OCI-LY7 (cell line): ENCODE measurements at regions not wholly inside any gene's neighbourhood (a gene's known extent, or its start where the extent isn't known, plus 50 kb on each side); places are given as distances from the start of the nearest gene placed in this dataset.

Experiments
- BruUV-seq: library from RNA; stranded (reverse); fragments of 400-500 nt; replicated peaks from 2 replicates; lab custom pipeline; 2021; lab: Mats Ljungman, UMichigan
- CTCF ChIA-PET: fragments of 300-600 bp; sonication (Branson Sonifier 250); formaldehyde crosslinking; loops from one replicate; lab custom pipeline; 2022; ENCODE audit warnings: antibody characterized with exemption; ENCODE audit not compliant: unreplicated experiment; lab: Charles Lee
- POLR2A ChIA-PET: fragments of 300-600 bp; sonication (Branson Sonifier 250); formaldehyde crosslinking; loops from one replicate; lab custom pipeline; 2022; ENCODE audit warnings: antibody characterized with exemption; lab: Charles Lee
- DNase-seq: peaks from one replicate; pipeline ENCODE4 v3.0.0-alpha.2; 2015; ENCODE audit warnings: low spot score
- H2AFZ ChIP-seq: fragments of 200-600 bp; sonication (generic), shearing (Covaris generic); 2 replicates; pipeline ENCODE4 v1.6.1; 2014; ENCODE audit warnings: mild to moderate bottlenecking, antibody characterized with exemption, low read length, moderate library complexity
- H3K27ac ChIP-seq: fragments of 200-600 bp; sonication (generic); 2 replicates; pipeline ENCODE4 v1.5.1; 2014; ENCODE audit warnings: mixed run types, low read depth, mild to moderate bottlenecking, moderate library complexity, low read length, inconsistent platforms; ENCODE audit not compliant: poor library complexity, severe bottlenecking
- H3K36me3 ChIP-seq: fragments of 200-600 bp; sonication (generic); 2 replicates; pipeline ENCODE4 v1.6.1; 2014; ENCODE audit warnings: mild to moderate bottlenecking, antibody characterized with exemption, low read length, moderate library complexity, mixed read lengths; ENCODE audit not compliant: insufficient read depth
- H3K4me1 ChIP-seq: fragments of 200-600 bp; sonication (generic); 2 replicates; pipeline ENCODE4 v1.5.1; 2014; ENCODE audit warnings: mild to moderate bottlenecking, low read length; ENCODE audit not compliant: insufficient read depth, poor library complexity, severe bottlenecking
- H3K4me2 ChIP-seq: fragments of 200-600 bp; sonication (generic); 2 replicates; pipeline ENCODE4 v1.6.1; 2014; ENCODE audit warnings: mild to moderate bottlenecking, low read length
- H3K4me3 ChIP-seq: fragments of 200-600 bp; sonication (generic); 2 replicates; pipeline ENCODE4 v1.5.1; 2014; ENCODE audit warnings: mild to moderate bottlenecking, low read depth, low read length; ENCODE audit not compliant: poor library complexity, severe bottlenecking
- H3K79me2 ChIP-seq: fragments of 200-600 bp; sonication (generic); 2 replicates; pipeline ENCODE4 v1.6.1; 2016; ENCODE audit warnings: low read depth, mild to moderate bottlenecking, low read length, moderate library complexity, mixed read lengths; ENCODE audit not compliant: insufficient read depth
- H3K9me2 ChIP-seq: fragments of 200-600 bp; sonication (generic); 2 replicates; pipeline ENCODE4 v1.6.1; 2016; ENCODE audit warnings: mild to moderate bottlenecking, low read length, mixed read lengths; ENCODE audit not compliant: insufficient read depth
- H3K9me3 ChIP-seq: fragments of 200-600 bp; sonication (generic); 2 replicates; pipeline ENCODE4 v1.6.1; 2014; ENCODE audit warnings: mild to moderate bottlenecking, mixed run types, low read length, mixed read lengths
- H4K20me1 ChIP-seq: fragments of 200-600 bp; sonication (generic); 2 replicates; pipeline ENCODE4 v1.6.1; 2014; ENCODE audit warnings: mild to moderate bottlenecking, antibody characterized with exemption, low read length, moderate library complexity, mixed read lengths; ENCODE audit not compliant: insufficient read depth
- EZH2phosphoT487 ChIP-seq: fragments of 200-600 bp; sonication (generic); IDR thresholded peaks from 2 replicates; pipeline ENCODE4 v1.6.1; 2018; ENCODE audit warnings: low read depth, borderline replicate concordance, mild to moderate bottlenecking, mixed run types, antibody characterized with exemption, low read length, moderate library complexity, mixed read lengths
- intact Hi-C: fragments of 100-400 bp; cut with micrococcal nuclease; formaldehyde crosslinking; loops from one replicate; pipeline ENCODE4 v1.10.0; 2022; ENCODE audit not compliant: unreplicated experiment
- TF ChIP-seq, protein P1 (sequence below): fragments of 200-600 bp; sonication (generic); conservative IDR thresholded peaks from 2 replicates; pipeline ENCODE4 v1.5.1; 2014; ENCODE audit warnings: mild to moderate bottlenecking, antibody characterized with exemption, low read length, moderate library complexity, mixed read lengths

DNA sequence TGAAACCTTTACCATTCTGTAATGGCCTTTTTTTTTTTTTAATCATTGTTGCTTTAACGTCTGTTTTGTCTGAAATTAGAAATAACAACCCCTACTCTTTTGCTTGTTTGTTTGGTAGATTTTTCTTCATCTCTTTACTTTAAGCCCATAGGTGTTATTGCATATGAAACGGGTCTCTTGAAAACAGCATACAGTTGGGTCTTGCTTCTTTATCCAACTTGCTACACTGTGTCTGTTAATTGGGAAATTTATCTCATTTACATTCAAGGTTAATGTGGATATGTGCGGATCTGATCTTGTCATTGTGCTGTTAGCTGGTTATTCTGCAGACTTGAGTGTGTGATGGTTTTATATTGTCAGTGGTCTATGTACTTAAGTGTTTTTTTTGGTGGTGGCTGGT is 78.9 kb upstream of the COP1 start:
- Histone ChIP-seq H3K4me1 (no peaks in the 10 kb centered on the region), H4K20me1 (no peaks in the 10 kb centered on the region), H3K4me3 (no peak overlapping the region), H3K79me2 (no peaks in the 10 kb centered on the region), H3K27ac (no peak overlapping the region), H3K36me3 (no peaks in the 10 kb centered on the region), H2AFZ (no peak overlapping the region), H3K9me3 (no peaks in the 10 kb centered on the region), H3K9me2 (no peaks in the 10 kb centered on the region), H3K4me2 (no peak overlapping the region)
- ChIA-PET CTCF (no interaction called here), POLR2A (no interaction called here)
- TF ChIP-seq EZH2phosphoT487 = no peak
- TF ChIP-seq, protein P1, sequence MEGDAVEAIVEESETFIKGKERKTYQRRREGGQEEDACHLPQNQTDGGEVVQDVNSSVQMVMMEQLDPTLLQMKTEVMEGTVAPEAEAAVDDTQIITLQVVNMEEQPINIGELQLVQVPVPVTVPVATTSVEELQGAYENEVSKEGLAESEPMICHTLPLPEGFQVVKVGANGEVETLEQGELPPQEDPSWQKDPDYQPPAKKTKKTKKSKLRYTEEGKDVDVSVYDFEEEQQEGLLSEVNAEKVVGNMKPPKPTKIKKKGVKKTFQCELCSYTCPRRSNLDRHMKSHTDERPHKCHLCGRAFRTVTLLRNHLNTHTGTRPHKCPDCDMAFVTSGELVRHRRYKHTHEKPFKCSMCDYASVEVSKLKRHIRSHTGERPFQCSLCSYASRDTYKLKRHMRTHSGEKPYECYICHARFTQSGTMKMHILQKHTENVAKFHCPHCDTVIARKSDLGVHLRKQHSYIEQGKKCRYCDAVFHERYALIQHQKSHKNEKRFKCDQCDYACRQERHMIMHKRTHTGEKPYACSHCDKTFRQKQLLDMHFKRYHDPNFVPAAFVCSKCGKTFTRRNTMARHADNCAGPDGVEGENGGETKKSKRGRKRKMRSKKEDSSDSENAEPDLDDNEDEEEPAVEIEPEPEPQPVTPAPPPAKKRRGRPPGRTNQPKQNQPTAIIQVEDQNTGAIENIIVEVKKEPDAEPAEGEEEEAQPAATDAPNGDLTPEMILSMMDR = no peak
- no TSS peak for BruUV-seq
- no peak for DNase-seq
- intact Hi-C loops = no loop called here

DNA sequence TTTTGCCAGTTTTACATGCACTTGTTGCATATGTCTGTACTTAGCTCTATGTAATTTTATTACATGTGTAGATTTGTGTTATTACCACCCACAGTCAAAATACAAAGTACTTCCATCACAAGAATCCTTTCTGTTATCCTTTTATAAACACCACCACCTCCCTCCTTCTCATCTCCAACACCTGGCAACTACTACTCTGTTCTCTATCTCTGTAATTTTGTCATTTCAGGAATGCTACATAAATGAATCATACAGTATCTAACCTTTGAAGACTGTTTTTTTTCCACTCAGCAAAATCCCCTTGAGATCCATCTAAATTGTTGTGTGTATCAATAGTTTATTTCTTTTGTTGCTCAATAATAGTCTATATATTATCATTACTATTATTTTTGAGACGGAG is 64.5 kb upstream of the COP1 start:
- Histone ChIP-seq H3K4me2 (no peak overlapping the region), H3K27ac (no peak overlapping the region), H3K36me3 (no peaks in the 10 kb centered on the region), H3K4me3 (no peak overlapping the region), H2AFZ (no peak overlapping the region), H4K20me1 (no peaks in the 10 kb centered on the region), H3K79me2 (no peaks in the 10 kb centered on the region), H3K9me2 (no peaks in the 10 kb centered on the region), H3K4me1 (no peaks in the 10 kb centered on the region), H3K9me3 (no peaks in the 10 kb centered on the region)
- ChIA-PET CTCF (no interaction called here), POLR2A (no interaction called here)
- intact Hi-C loops = no loop called here
- DNase-seq = no peak
- TF ChIP-seq, protein P1 = no peak
- no TSS peak for BruUV-seq
